ENCODE measurements at regions not wholly inside any gene's neighbourhood (a gene's known extent, or its start where the extent isn't known, plus 50 kb on each side); places are given as distances from the start of the nearest gene placed in this dataset.

DNA sequence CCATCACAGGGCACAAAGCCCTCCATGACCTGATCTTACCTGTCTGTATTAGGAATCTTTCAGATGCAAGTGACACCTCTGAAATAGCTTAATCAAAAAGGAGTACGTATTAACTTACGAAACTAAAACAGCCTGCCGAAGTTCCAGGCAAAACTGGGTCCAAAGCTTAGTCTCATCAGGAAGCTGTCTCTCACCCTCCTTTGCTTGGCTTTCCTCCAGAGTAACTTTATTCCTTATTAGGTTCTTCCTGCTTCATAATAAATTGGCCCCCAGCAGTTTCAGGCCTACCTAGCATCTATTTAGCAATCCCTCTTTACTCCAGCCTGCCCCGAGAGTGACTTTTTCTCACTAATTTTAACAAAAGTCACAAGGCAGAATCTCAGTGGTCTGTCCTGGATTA, 58.4 kb upstream of the STK32A start:
- H3K79me2 ChIP-seq = no peaks in the 10 kb centered on the region
- H3K4me3 ChIP-seq = no peak overlapping the region
- H3K9me3 ChIP-seq (ENCODE audit: low read depth) = no peaks in the 10 kb centered on the region
- H3K9me2 ChIP-seq (replicated peaks; ENCODE audit: insufficient read depth) = no peaks in the 10 kb centered on the region
- H4K20me1 ChIP-seq (ENCODE audit: insufficient read depth, poor library complexity, severe bottlenecking) = no peaks in the 10 kb centered on the region
- no peak overlapping the region for H3K27ac ChIP-seq
- WGBS (ENCODE audit: low lambda C conversion rate, missing lambda C conversion rate) = 89% methylated on average over 4 of the region's 4 CpGs
- H3K4me2 ChIP-seq = no peak overlapping the region
- H3K27me3 ChIP-seq = no peaks in the 10 kb centered on the region
- no peaks in the 10 kb centered on the region for H3K4me1 ChIP-seq (ENCODE audit: insufficient read depth)
- TF ChIP-seq EZH2phosphoT487 (IDR thresholded peaks at IDR 0.05; ENCODE audit: low read depth, severe bottlenecking, unreplicated experiment) (no peak), EZH2 (IDR thresholded peaks at IDR 0.05; ENCODE audit: borderline replicate concordance) (no peak)
- TF ChIP-seq, protein P1, sequence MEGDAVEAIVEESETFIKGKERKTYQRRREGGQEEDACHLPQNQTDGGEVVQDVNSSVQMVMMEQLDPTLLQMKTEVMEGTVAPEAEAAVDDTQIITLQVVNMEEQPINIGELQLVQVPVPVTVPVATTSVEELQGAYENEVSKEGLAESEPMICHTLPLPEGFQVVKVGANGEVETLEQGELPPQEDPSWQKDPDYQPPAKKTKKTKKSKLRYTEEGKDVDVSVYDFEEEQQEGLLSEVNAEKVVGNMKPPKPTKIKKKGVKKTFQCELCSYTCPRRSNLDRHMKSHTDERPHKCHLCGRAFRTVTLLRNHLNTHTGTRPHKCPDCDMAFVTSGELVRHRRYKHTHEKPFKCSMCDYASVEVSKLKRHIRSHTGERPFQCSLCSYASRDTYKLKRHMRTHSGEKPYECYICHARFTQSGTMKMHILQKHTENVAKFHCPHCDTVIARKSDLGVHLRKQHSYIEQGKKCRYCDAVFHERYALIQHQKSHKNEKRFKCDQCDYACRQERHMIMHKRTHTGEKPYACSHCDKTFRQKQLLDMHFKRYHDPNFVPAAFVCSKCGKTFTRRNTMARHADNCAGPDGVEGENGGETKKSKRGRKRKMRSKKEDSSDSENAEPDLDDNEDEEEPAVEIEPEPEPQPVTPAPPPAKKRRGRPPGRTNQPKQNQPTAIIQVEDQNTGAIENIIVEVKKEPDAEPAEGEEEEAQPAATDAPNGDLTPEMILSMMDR (IDR thresholded peaks at IDR 0.05; ENCODE audit: poor library complexity) = no peak
- no peak overlapping the region for H2AFZ ChIP-seq
- H3K36me3 ChIP-seq (replicated peaks; ENCODE audit: insufficient read depth, low read depth) = no peaks in the 10 kb centered on the region
- DNase-seq (ENCODE audit: low spot score) = no peak

GRCh38 chr5:147177125-147177840, 57.5 kb upstream of the STK32A start:
- Histone ChIP-seq H4K20me1 (ENCODE audit: insufficient read depth, poor library complexity, severe bottlenecking) (no peaks in the 10 kb centered on the region), H3K27me3 (no peaks in the 10 kb centered on the region), H2AFZ (no peak overlapping the region), H3K4me1 (ENCODE audit: insufficient read depth) (no peaks in the 10 kb centered on the region), H3K9me3 (ENCODE audit: low read depth) (no peaks in the 10 kb centered on the region), H3K4me3 (no peak overlapping the region), H3K27ac (no peak overlapping the region), H3K9me2 (replicated peaks; ENCODE audit: insufficient read depth) (no peaks in the 10 kb centered on the region), H3K36me3 (replicated peaks; ENCODE audit: insufficient read depth, low read depth) (no peaks in the 10 kb centered on the region), H3K4me2 (no peak overlapping the region), H3K79me2 (no peaks in the 10 kb centered on the region)
- TF ChIP-seq, protein P1 (IDR thresholded peaks at IDR 0.05; ENCODE audit: poor library complexity) = no peak
- no peak for TF ChIP-seq EZH2phosphoT487 (IDR thresholded peaks at IDR 0.05; ENCODE audit: low read depth, severe bottlenecking, unreplicated experiment)
- DNase-seq (ENCODE audit: low spot score) = no peak
- 75% methylated on average over 6 of the region's 6 CpGs for WGBS (ENCODE audit: low lambda C conversion rate, missing lambda C conversion rate)

GRCh38 chr5:147179562-147180147, 55.2 kb upstream of the STK32A start:
- WGBS (ENCODE audit: low lambda C conversion rate, missing lambda C conversion rate) = 78% methylated on average over 3 of the region's 3 CpGs
- H3K27ac ChIP-seq = no peak overlapping the region
- no peaks in the 10 kb centered on the region for H3K9me2 ChIP-seq (replicated peaks; ENCODE audit: insufficient read depth)
- H3K9me3 ChIP-seq (ENCODE audit: low read depth) = no peaks in the 10 kb centered on the region
- H2AFZ ChIP-seq = no peak overlapping the region
- no peaks in the 10 kb centered on the region for H3K79me2 ChIP-seq
- H3K4me3 ChIP-seq = no peak overlapping the region
- H4K20me1 ChIP-seq (ENCODE audit: insufficient read depth, poor library complexity, severe bottlenecking) = no peaks in the 10 kb centered on the region
- no peaks in the 10 kb centered on the region for H3K4me1 ChIP-seq (ENCODE audit: insufficient read depth)
- TF ChIP-seq, protein P1 (IDR thresholded peaks at IDR 0.05; ENCODE audit: poor library complexity) = no peak
- TF ChIP-seq EZH2phosphoT487 (IDR thresholded peaks at IDR 0.05; ENCODE audit: low read depth, severe bottlenecking, unreplicated experiment) (no peak), EZH2 (IDR thresholded peaks at IDR 0.05; ENCODE audit: borderline replicate concordance) (no peak)
- no peak overlapping the region for H3K4me2 ChIP-seq
- H3K36me3 ChIP-seq (replicated peaks; ENCODE audit: insufficient read depth, low read depth) = no peaks in the 10 kb centered on the region
- H3K27me3 ChIP-seq = no peaks in the 10 kb centered on the region
- DNase-seq (ENCODE audit: low spot score) = no peak
